GM06990 (cell line): ENCODE measurements at regions not wholly inside any gene's neighbourhood (a gene's known extent, or its start where the extent isn't known, plus 50 kb on each side); places are given as distances from the start of the nearest gene placed in this dataset.

Source experiments
- DNase-seq: peaks from one replicate; pipeline ENCODE4 v3.0.0-alpha.2; 2011; ENCODE audit not compliant: insufficient read length; ENCODE audit errors: extremely low read depth
- H3K27me3 ChIP-seq: replicated peaks from 2 replicates; pipeline ENCODE4 v1.6.0; 2011; ENCODE audit warnings: low read length; ENCODE audit not compliant: control insufficient read depth, insufficient read depth
- H3K36me3 ChIP-seq: 2 replicates; pipeline ENCODE4 v1.5.1; 2011; ENCODE audit warnings: low read length; ENCODE audit not compliant: control insufficient read depth, insufficient read depth
- H3K4me3 ChIP-seq: replicated peaks from 2 replicates; pipeline ENCODE4 v1.5.1; 2011; ENCODE audit warnings: low read depth, mild to moderate bottlenecking, control low read depth, low read length
- TF ChIP-seq, protein P1 (sequence below): IDR thresholded peaks from 2 replicates; pipeline ENCODE4 v1.5.1; 2011; ENCODE audit warnings: low read length, control low read depth, mild to moderate bottlenecking, inconsistent platforms; ENCODE audit not compliant: insufficient read depth, poor library complexity, severe bottlenecking

DNA sequence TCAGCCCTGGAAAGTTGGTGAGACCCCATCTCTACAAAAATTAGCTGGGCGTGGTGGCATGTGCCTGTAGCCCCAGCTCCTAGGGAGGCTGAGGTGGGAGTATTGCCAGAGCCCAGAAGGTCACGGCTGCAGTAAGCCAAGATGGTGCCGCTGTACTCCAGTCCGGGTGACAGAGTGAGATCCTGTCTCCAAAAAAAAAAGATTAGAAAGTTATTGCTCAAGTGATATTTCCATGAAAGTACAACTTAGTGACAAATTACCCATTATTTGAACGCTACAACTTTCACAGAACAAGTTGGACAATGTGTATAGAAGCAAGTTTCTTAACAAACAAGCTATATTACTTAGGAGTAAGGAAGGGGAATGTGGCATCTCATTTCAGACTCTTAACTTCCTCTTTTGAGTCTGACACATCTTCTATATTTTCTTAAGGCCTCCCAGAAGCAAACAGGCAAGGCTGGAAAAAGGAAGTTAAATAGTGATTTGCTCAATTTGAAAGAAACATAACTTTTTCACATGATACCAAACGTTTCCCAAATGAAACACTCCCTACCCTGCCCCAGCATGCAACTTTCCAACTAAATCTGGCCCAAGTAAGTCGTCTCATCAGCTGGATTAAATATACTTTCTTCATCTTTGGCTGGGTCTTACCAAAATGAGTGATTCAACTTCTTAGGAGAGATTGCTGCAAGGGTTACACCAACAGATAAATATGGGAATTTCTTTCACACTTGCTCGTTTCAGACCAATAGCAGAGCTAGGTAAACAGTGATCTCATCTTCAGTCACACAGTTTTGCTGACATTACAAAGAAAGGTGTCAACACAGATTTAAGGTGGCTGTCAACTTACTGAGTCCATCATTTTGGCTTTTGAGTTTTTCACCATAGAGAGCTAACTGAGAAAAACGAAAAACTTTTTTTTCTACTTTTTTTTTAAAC lies 66.3 kb upstream of the KLF6 start:
- no peak overlapping the region for H3K4me3 ChIP-seq
- H3K36me3 ChIP-seq, result no peaks in the 10 kb centered on the region
- TF ChIP-seq, protein P1, sequence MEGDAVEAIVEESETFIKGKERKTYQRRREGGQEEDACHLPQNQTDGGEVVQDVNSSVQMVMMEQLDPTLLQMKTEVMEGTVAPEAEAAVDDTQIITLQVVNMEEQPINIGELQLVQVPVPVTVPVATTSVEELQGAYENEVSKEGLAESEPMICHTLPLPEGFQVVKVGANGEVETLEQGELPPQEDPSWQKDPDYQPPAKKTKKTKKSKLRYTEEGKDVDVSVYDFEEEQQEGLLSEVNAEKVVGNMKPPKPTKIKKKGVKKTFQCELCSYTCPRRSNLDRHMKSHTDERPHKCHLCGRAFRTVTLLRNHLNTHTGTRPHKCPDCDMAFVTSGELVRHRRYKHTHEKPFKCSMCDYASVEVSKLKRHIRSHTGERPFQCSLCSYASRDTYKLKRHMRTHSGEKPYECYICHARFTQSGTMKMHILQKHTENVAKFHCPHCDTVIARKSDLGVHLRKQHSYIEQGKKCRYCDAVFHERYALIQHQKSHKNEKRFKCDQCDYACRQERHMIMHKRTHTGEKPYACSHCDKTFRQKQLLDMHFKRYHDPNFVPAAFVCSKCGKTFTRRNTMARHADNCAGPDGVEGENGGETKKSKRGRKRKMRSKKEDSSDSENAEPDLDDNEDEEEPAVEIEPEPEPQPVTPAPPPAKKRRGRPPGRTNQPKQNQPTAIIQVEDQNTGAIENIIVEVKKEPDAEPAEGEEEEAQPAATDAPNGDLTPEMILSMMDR, result no peak
- peak; percentile 51 for DNase-seq
- H3K27me3 ChIP-seq, result no peaks in the 10 kb centered on the region

DNA sequence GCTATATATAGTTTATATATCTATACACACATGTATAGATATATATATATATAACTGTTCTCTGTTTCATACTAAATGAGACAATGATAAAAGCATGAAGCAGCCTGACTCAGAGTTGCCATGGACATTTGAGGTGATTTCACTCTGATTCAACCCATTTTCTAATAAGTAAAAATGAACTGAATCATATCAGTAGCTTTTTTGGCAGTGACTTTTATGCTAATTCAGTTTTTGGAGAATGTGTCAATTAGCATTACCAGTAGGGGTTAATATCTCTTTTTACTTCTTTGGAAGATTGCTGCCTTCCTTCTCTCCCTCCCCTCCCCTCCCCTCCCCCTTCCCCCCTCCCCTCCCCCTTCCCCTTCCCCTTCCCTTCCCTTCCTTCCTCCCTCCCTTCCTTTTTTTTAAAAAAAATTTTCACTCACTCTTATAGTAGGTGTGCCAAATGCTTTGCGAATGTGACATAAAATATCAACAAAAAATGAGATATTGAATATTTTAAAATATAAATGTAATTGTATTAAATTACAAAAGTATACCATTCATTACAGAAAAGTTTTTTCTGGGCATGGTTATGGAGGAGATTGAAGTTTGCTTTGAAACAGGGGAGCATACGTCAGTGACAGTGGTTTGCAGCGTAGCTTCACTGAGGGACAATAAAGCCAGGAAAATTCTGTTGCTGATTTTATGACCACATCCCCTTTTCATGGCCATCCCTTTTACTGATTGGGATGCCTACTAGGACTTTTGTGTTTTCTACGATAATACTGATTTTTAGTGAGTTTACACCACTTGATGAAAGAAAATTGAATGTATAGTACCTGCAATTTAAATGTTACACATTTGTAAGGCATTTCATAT lies 64.0 kb upstream of the KLF6 start:
- no peaks in the 10 kb centered on the region for H3K36me3 ChIP-seq
- DNase-seq, result no peak
- TF ChIP-seq, protein P1, result no peak
- no peaks in the 10 kb centered on the region for H3K27me3 ChIP-seq
- H3K4me3 ChIP-seq, result no peak overlapping the region

DNA sequence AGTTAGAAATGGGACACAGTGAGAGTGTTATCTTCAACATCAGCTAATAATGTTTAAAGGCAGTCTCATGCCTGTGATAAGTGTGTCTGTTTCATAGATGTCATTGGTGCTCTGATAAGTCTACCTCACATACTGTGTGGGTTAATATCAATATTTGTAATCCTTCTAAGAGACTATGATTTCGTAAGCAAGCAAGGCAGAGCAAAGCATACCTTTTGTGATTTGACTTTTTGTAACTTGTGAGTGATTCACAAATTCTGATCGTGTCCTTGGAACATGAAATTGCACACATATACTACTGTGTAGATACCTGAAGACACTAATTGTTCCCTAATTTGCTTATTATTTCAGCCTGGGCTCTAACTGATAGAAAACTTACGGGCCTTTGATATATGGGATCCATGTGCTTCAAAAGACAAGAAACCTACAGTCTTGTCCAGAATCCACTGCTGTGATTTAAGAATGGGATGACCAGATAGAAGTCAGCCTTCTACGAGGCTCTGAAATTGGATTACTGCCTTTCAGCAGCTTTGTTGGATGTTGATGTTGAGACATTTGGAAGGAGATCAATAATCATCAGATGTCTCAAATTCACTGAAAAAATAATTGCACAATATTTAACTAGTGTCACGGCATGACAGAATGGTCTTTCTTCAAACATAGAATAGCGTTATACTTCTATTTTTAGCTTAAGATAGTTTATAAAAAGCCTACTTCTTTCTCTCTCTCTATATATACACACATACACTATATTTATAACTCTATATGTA lies 63.2 kb upstream of the KLF6 start:
- no peak overlapping the region for H3K4me3 ChIP-seq
- no peaks in the 10 kb centered on the region for H3K36me3 ChIP-seq
- no peak for DNase-seq
- H3K27me3 ChIP-seq, result no peaks in the 10 kb centered on the region
- TF ChIP-seq, protein P1, result no peak

DNA sequence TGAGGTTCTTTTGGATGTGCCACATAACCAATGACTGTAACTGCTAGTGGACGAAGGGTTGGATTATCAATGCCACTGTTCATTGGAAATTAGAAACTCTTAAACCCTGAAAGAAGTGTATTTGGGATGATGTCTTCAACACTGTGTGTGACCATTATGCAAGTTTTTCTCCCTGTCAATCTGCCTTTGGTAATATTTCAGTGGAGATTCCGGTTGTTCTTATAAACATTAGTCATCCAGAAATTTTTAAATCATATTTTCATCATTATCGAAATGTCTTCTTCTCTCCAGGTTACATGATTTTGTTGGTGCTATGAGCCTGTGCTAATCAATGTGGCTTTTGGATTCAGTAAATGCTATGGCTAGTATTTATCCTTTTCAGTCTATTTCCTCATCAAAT lies 61.7 kb upstream of the KLF6 start:
- H3K36me3 ChIP-seq, result no peaks in the 10 kb centered on the region
- no peak overlapping the region for H3K4me3 ChIP-seq
- TF ChIP-seq, protein P1, result no peak
- no peak for DNase-seq
- no peaks in the 10 kb centered on the region for H3K27me3 ChIP-seq

DNA sequence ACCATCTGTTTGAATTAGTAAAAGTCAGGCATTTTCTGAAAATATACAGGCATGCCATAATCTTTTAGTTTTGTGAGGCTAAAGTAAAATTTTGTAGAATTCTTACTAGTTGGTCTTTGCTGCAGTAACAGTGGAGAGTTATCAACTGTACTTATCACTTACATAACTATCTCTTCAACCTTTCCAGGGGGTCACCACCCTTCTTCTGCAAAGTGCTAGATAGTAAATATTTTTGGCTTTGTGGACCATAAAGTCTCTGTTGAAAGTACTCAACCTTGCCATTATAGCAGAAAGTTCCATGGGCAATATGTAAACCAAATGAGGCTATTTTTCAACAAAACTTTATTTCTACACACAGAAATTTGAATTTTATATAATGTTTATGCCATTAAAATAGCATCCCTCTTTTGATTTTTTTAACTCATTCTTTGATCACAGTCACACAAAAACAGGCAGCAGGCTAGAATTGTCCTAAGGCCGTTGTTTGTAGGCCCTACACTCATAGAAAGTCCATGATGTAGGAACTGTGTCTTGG lies 59.5 kb upstream of the KLF6 start:
- no peaks in the 10 kb centered on the region for H3K27me3 ChIP-seq
- DNase-seq, result no peak
- no peak overlapping the region for H3K4me3 ChIP-seq
- TF ChIP-seq, protein P1, result no peak
- no peaks in the 10 kb centered on the region for H3K36me3 ChIP-seq
